Omental fat pad (tissue), 3 donors: ENCODE measurements at regions not wholly inside any gene's neighbourhood (a gene's known extent, or its start where the extent isn't known, plus 50 kb on each side); places are given as distances from the start of the nearest gene placed in this dataset.

Experiments
- ATAC-seq: fragments of 150-250 bp; one replicate; pipeline ENCODE4 v1.9.1; 2016; ENCODE audit warnings: mild to moderate bottlenecking, moderate library complexity; ENCODE audit not compliant: low FRiP score
- DNase-seq: peaks from one replicate; pipeline ENCODE4 v3.0.0-alpha.2; 2019; ENCODE audit warnings: low spot score
- TF ChIP-seq, protein P1 (sequence below), 3 donors: fragments of 450-650 bp; IDR thresholded peaks; one replicate each; pipeline ENCODE4 v1.5.1; 2016 to 2017; ENCODE audit warnings: antibody characterized with exemption in 3 of 3, mild to moderate bottlenecking in 3 of 3, moderate library complexity in 2 of 3

DNA sequence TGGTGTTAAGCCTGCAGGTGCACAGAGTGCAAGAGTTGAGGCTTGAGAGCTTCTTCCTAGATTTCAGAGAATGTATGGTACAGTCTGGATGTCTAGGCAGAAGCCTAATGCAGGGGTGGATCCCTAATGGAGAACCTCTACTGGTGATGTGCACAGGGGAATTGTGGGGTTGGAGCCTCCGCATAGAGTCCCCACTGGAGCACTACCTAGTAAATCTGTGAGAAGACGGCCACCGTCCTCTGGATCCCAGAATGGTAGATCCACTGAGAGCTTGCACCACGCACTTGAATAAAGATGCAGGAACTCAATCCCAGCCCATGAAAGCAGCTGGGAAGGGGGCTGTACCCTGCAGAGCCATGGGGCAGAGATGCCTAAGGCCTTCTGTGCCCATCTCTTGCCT, 699.4 kb upstream of the FAM174A start:
- TF ChIP-seq, protein P1, sequence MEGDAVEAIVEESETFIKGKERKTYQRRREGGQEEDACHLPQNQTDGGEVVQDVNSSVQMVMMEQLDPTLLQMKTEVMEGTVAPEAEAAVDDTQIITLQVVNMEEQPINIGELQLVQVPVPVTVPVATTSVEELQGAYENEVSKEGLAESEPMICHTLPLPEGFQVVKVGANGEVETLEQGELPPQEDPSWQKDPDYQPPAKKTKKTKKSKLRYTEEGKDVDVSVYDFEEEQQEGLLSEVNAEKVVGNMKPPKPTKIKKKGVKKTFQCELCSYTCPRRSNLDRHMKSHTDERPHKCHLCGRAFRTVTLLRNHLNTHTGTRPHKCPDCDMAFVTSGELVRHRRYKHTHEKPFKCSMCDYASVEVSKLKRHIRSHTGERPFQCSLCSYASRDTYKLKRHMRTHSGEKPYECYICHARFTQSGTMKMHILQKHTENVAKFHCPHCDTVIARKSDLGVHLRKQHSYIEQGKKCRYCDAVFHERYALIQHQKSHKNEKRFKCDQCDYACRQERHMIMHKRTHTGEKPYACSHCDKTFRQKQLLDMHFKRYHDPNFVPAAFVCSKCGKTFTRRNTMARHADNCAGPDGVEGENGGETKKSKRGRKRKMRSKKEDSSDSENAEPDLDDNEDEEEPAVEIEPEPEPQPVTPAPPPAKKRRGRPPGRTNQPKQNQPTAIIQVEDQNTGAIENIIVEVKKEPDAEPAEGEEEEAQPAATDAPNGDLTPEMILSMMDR (IDR thresholded peaks at IDR 0.05) = no peak
- ATAC-seq (no peak), DNase-seq (no peak)

DNA sequence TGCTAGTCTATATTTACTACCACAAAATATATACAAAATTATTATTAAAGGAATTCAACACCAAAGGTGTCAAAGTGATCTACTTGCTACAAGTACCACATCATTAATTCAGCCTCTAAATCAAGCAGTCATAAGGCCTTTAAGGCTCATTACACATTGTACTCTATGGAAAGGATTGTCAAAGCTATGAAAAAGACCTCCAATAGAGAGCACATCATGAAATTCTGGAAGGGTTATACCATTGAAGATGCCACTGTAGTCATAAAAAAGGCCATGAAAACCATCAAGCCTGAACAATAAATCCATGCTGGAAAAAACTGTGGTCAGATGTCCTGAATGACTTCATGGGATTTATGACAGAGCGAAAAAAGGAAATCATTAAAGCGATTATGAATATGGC, 708.0 kb upstream of the FAM174A start:
- DNase-seq = no peak
- ATAC-seq = no peak
- TF ChIP-seq, protein P1 (IDR thresholded peaks at IDR 0.05) = no peak

DNA sequence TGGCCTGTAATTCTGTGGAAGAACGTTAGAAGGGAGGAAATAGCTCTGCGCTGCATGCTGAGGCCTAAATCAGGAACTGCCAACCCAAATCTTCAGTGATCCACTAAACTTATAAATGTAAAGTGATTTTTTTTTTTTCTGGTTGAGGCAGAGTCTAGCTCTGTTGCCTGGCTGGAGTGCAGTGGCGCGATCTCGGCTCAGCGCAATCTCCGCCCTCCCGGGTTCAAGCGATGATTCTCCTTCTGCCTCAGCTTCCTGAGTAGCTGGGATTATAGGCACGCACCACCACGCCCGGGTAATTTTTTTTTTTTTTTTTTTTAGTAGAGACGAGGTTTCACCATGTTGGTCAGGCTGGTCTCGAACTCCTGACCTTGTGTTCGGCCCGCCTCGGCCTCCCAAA, 717.4 kb upstream of the FAM174A start:
- DNase-seq = no peak
- no peak for ATAC-seq
- TF ChIP-seq, protein P1 (IDR thresholded peaks at IDR 0.05) = no peak

DNA sequence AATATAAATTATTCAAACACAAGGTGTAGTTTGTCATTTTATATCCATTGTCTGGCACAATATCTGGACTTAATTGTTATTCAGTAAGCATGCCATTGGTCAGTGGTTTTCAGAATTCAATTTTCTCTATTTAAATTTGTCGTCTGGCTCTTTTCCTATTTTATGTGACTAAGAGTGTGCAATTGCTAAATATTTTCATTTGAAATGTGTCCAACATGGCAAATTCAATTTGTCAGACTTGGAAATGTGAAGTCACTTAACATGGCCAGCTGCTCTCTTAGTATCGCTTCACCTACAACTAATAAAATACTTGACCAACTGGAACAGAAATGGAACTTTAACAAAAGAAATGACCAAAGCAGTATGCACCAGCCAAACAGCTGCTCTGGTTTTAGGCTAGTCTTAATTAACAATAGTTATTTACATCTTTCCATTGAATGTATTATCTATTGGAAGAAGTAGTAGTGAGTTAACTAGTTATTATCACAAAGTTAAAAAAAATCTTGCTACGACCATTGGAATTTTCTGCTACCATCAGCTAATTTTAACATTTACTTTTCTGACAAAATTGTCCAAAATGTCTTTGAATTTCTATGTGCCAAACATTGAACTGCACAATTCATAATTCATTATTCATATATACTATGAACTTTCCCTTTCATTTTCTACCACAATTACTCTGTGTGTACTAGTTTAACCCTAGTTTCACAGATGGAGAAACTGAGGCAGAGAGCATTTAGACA, 720.7 kb upstream of the FAM174A start:
- ATAC-seq (no peak), DNase-seq (no peak)
- TF ChIP-seq, protein P1 (IDR thresholded peaks at IDR 0.05) = no peak

DNA sequence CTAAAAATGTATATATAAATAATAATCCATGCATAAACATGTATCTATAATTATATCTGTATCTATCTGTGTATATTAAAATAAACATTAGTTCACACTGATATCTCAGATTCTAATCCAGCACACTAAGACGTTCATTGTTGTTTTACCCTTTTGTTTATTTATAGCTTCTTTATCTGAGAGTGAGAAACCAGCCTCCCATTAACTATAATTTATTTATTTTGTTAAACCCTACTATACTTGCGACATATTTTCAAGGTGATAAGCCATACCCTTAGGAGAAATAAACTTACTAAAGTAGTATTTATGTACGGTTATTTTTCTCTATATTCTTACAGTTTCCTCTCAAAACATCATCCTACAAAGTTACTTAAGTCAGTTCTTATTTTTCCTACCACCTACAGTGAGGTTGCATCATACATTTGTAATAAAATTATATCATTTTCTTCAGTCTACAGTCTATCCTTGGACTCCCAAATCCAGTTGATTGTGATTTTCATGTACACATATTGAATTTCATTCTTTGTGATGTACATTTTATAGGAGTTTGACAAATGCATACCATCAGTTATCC, 726.4 kb upstream of the FAM174A start:
- DNase-seq (no peak), ATAC-seq (no peak)
- TF ChIP-seq, protein P1 (IDR thresholded peaks at IDR 0.05) = no peak

DNA sequence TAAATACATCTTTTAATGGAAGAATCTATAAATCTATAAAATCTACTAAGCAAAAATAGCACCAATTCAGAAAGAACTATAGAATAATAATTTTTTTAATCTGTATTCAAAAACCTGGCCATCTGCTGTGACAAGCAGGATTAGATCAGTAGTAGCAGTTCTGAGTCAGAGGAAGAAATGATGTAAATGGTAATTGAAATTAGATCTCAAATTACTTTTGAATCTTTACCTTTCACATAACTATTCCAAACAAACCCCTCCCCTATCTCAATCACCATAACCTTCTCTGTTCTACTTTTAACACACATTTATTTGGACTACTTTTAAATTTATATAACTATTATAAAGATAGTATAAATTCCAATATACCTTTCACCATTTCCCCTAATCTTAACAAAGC, 727.8 kb upstream of the FAM174A start:
- TF ChIP-seq, protein P1 (IDR thresholded peaks at IDR 0.05) = no peak
- ATAC-seq (no peak), DNase-seq (no peak)

DNA sequence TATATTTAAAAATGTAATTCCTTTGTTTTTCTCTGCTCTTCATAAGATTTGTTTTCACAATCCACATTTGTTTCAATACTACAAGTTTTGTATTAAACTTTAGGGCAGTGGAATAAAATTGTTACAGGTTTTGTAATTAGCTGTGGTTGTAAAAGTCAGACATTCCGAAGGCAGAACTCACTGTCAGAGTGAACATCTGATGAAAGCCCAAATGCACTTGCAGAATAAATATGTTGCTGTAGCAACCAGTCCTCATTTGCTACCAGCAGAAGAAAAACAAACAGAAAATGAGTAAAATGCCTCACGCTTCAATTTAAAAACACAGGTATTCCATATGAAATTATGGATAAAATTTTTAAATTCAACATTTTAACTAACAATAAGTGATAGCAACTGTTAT, 740.1 kb upstream of the FAM174A start:
- ATAC-seq = no peak
- TF ChIP-seq, protein P1 (IDR thresholded peaks at IDR 0.05) = no peak
- no peak for DNase-seq
